SK-N-MC (cell line): ENCODE measurements at regions not wholly inside any gene's neighbourhood (a gene's known extent, or its start where the extent isn't known, plus 50 kb on each side); places are given as distances from the start of the nearest gene placed in this dataset.

Source experiments
- EZH2 ChIP-seq: fragments of 200-600 bp; sonication (generic); IDR thresholded peaks from one replicate; pipeline ENCODE4 v1.6.1; 2017; ENCODE audit warnings: antibody characterized with exemption
- POLR2AphosphoS5 ChIP-seq: IDR thresholded peaks from 2 replicates; pipeline ENCODE4 v1.6.1; 2012; ENCODE audit warnings: mild to moderate bottlenecking, low read depth, low read length, borderline replicate concordance

DNA sequence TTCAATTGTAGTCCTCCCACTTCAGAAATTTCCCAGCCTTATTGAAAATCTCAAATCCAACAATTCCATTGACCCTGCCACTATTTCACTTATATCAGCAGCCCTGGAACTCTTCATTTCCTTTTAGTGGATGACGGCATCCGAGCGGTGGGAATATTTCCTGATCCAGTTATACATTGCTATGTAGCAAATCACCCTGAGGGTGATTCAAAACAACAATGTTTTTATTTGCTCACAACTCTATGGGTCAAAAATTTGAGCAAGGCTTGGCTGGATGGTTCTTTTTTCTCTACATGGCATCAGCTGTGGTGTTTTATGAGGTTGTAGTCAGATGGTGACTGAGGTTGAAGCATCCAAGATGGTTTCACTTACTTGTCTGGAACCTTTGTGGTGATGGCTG is 70.5 kb downstream of the CHST2 start:
- TF ChIP-seq EZH2 (no peak), POLR2AphosphoS5 (no peak)
